ENCODE measurements at regions not wholly inside any gene's neighbourhood (a gene's known extent, or its start where the extent isn't known, plus 50 kb on each side); places are given as distances from the start of the nearest gene placed in this dataset.

DNA sequence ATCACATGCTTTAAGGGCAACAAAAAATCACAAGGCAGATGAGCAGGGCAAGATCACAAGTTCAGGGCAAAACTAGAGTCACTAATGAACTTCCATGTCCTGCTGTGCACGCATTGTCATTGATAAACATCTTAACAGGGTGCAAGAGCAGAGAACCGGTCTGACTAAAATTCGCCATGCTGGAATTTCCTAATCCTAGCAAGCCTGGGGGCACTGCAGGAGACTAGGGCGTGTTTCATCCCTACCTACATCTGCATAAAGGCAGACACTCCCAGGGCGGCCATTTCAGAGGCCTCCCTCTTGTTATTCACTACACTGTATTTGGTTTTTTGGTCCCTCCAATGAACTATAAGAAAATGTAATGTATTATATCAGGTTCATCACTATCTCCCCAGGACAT is 203.6 kb downstream of the ARHGEF9 start:
- TF ChIP-seq TEAD4 (CRISPR knock-in tag; IDR thresholded peaks at IDR 0.05) (peak; percentile 56; the same call in 1 of the 2 replicates), ZNF512 (CRISPR knock-in tag; IDR thresholded peaks at IDR 0.05; ENCODE audit: borderline replicate concordance) (no peak), CTCF (IDR thresholded peaks at IDR 0.05) (no peak), MAX (CRISPR knock-in tag; IDR thresholded peaks at IDR 0.05) (no peak)

Measured in WTC11 (cell line).